ENCODE measurements at regions not wholly inside any gene's neighbourhood (a gene's known extent, or its start where the extent isn't known, plus 50 kb on each side); places are given as distances from the start of the nearest gene placed in this dataset.

GRCh38 chr11:27250867-27251665 is 111.9 kb downstream of the CCDC34 start:
- no peak overlapping the region for H3K27ac ChIP-seq (ENCODE audit: low read depth, low read length)
- no peaks in the 10 kb centered on the region for H3K79me2 ChIP-seq (ENCODE audit: insufficient read depth, low read length)
- H3K36me3 ChIP-seq (ENCODE audit: control insufficient read depth in 1 of 2, insufficient read depth in 2 of 2, low read length in 2 of 2), result no peaks in the 10 kb centered on the region
- H4K20me1 ChIP-seq (ENCODE audit: insufficient read depth), result no peaks in the 10 kb centered on the region
- H3K9ac ChIP-seq (ENCODE audit: low read length), result no peak overlapping the region
- no peaks in the 10 kb centered on the region for H3K27me3 ChIP-seq (ENCODE audit: insufficient read depth, low read length)
- no peak for DNase-seq (ENCODE audit: low read depth, low spot score)
- ChIA-PET RAD21 (ENCODE audit: low non-redundant PET in 1 of 2, low total read pairs in 2 of 2, uncharacterized antibody in 2 of 2, unreplicated experiment in 2 of 2) (no interaction called here), CTCF (no interaction called here), POLR2A (no interaction called here)
- H3K4me1 ChIP-seq (ENCODE audit: control insufficient read depth in 1 of 2, insufficient read depth in 2 of 2, low read length in 2 of 2), result no peaks in the 10 kb centered on the region
- H3K4me2 ChIP-seq (ENCODE audit: low read length), result no peak overlapping the region
- no peaks in the 10 kb centered on the region for H3K9me2 ChIP-seq (ENCODE audit: insufficient read depth)
- H3K4me3 ChIP-seq (replicated peaks in 1 of 2; ENCODE audit: low read depth in 1 of 2, low read length in 2 of 2), result no peak overlapping the region
- TF ChIP-seq RAD21 (IDR thresholded peaks at IDR 0.05; ENCODE audit: low read depth) (no peak), SIN3A (IDR thresholded peaks at IDR 0.05; ENCODE audit: low read depth) (no peak), CEBPB (IDR thresholded peaks at IDR 0.05; ENCODE audit: low read depth) (no peak), ATF3 (IDR thresholded peaks at IDR 0.05) (no peak), EGR1 (IDR thresholded peaks at IDR 0.05; ENCODE audit: low read depth) (no peak), YY1 (IDR thresholded peaks at IDR 0.05; ENCODE audit: extremely low read depth, insufficient replicate concordance, low read depth, low read length) (no peak), EZH2phosphoT487 (IDR thresholded peaks at IDR 0.05; ENCODE audit: borderline replicate concordance) (no peak), ZFX (IDR thresholded peaks at IDR 0.05) (no peak), SP1 (IDR thresholded peaks at IDR 0.05; ENCODE audit: low read depth) (no peak), FOSL1 (IDR thresholded peaks at IDR 0.05; ENCODE audit: low read depth) (no peak)
- TF ChIP-seq, protein P1, sequence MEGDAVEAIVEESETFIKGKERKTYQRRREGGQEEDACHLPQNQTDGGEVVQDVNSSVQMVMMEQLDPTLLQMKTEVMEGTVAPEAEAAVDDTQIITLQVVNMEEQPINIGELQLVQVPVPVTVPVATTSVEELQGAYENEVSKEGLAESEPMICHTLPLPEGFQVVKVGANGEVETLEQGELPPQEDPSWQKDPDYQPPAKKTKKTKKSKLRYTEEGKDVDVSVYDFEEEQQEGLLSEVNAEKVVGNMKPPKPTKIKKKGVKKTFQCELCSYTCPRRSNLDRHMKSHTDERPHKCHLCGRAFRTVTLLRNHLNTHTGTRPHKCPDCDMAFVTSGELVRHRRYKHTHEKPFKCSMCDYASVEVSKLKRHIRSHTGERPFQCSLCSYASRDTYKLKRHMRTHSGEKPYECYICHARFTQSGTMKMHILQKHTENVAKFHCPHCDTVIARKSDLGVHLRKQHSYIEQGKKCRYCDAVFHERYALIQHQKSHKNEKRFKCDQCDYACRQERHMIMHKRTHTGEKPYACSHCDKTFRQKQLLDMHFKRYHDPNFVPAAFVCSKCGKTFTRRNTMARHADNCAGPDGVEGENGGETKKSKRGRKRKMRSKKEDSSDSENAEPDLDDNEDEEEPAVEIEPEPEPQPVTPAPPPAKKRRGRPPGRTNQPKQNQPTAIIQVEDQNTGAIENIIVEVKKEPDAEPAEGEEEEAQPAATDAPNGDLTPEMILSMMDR (IDR thresholded peaks at IDR 0.05 in 2 of 3, conservative IDR thresholded peaks at IDR 0.05 in 1 of 3; ENCODE audit: borderline replicate concordance in 1 of 3, insufficient read depth in 1 of 3, low read depth in 2 of 3, low read length in 2 of 3), result no peak
- H2AFZ ChIP-seq (ENCODE audit: low read depth, low read length, poor library complexity, severe bottlenecking), result no peak overlapping the region
- H3K9me3 ChIP-seq (ENCODE audit: control insufficient read depth in 1 of 2, insufficient read depth in 1 of 2, low read depth in 1 of 2, low read length in 2 of 2), result no peaks in the 10 kb centered on the region
- no peak for ATAC-seq
- no TSS peak for BruUV-seq (replicated peaks)
- intact Hi-C loops (cut with micrococcal nuclease), result no loop called here

Data from HCT116 (cell line).